NCI-H2227 treated with DMSO at 0.1 percent for 48 hours (cell line): ENCODE measurements at regions not wholly inside any gene's neighbourhood (a gene's known extent, or its start where the extent isn't known, plus 50 kb on each side); places are given as distances from the start of the nearest gene placed in this dataset.

Source experiments
- DNase-seq: peaks from one replicate; lab custom pipeline; 2025; lab: John Stamatoyannopoulos, UW

- DNase-seq, result no peak
Observed at GRCh38 chr11:119982517-119983239, 155.2 kb downstream of the TRIM29 start.

- DNase-seq, result no peak
Observed at GRCh38 chr11:119980431-119980830, 157.5 kb downstream of the TRIM29 start.

- DNase-seq, result no peak
Observed at GRCh38 chr11:119979701-119980100, 158.2 kb downstream of the TRIM29 start.

GRCh38 chr11:119978696-119979095 lies 159.2 kb downstream of the TRIM29 start:
- no peak for DNase-seq

- DNase-seq, result no peak
Observed at GRCh38 chr11:119977881-119978280, 160.0 kb downstream of the TRIM29 start.

- DNase-seq, result no peak
Observed at GRCh38 chr11:119977561-119977860, 160.4 kb downstream of the TRIM29 start.

- DNase-seq, result no peak
Observed at GRCh38 chr11:119976805-119977560, 160.9 kb downstream of the TRIM29 start.

- DNase-seq, result peak; percentile 25
Observed at GRCh38 chr11:119975561-119976152, 162.3 kb downstream of the TRIM29 start.

- DNase-seq, result no peak
Observed at GRCh38 chr11:119974467-119974866, 163.4 kb downstream of the TRIM29 start.

- no peak for DNase-seq
Observed at GRCh38 chr11:119974051-119974450, 163.9 kb downstream of the TRIM29 start.

- no peak for DNase-seq
Observed at GRCh38 chr11:119972281-119972680, 165.6 kb downstream of the TRIM29 start.

- DNase-seq, result no peak
Observed at GRCh38 chr11:119970555-119971304, 167.2 kb downstream of the TRIM29 start.

- DNase-seq, result no peak
Observed at GRCh38 chr11:119964136-119965025, 173.5 kb downstream of the TRIM29 start.

- no peak for DNase-seq
Observed at GRCh38 chr11:119957951-119958350, 180.0 kb downstream of the TRIM29 start.

GRCh38 chr11:119952441-119952840 lies 185.5 kb downstream of the TRIM29 start:
- no peak for DNase-seq

GRCh38 chr11:119943298-119943655 lies 194.6 kb downstream of the TRIM29 start:
- no peak for DNase-seq

- no peak for DNase-seq
Observed at GRCh38 chr11:119942583-119943297, 195.2 kb downstream of the TRIM29 start.

- no peak for DNase-seq
Observed at GRCh38 chr11:119941636-119942411, 196.1 kb downstream of the TRIM29 start.

- no peak for DNase-seq
Observed at GRCh38 chr11:119941171-119941570, 196.7 kb downstream of the TRIM29 start.

GRCh38 chr11:119940401-119940976 lies 197.4 kb downstream of the TRIM29 start:
- DNase-seq, result no peak
